CD14-positive monocyte (primary cell): ENCODE measurements at regions not wholly inside any gene's neighbourhood (a gene's known extent, or its start where the extent isn't known, plus 50 kb on each side); places are given as distances from the start of the nearest gene placed in this dataset.

ENCODE experiments used
- DNase-seq, 3 donors: peaks; one replicate each; pipeline ENCODE4 v3.0.0-alpha.2; 2011 to 2022
- H2AFZ ChIP-seq: 2 replicates; pipeline ENCODE4 v1.6.0; 2012; ENCODE audit warnings: mild to moderate bottlenecking, low read depth, low read length, inconsistent platforms; ENCODE audit not compliant: insufficient read depth, poor library complexity, severe bottlenecking
- H3K27ac ChIP-seq, 2 donors: 1 replicate in 1 of 2; 2 replicates in 1 of 2; pipeline ENCODE4 v1.5.1; 2012 to 2013; ENCODE audit warnings: low read length in 2 of 2, control low read depth in 1 of 2, inconsistent platforms in 1 of 2, low read depth in 1 of 2, mild to moderate bottlenecking in 1 of 2
- H3K27me3 ChIP-seq, 2 donors: one replicate each; pipeline versions ENCODE4 v1.6.0 to v1.6.1; 2011 to 2013; ENCODE audit warnings: low read length in 2 of 2; ENCODE audit not compliant: control insufficient read depth in 2 of 2, insufficient read depth in 2 of 2
- H3K36me3 ChIP-seq, 2 donors: replicated peaks in 1 of 2; 1 replicate in 1 of 2; 2 replicates in 1 of 2; pipeline versions ENCODE4 v1.5.1 to v1.6.1; 2012 to 2013; ENCODE audit warnings: low read length in 2 of 2, control low read depth in 1 of 2, inconsistent platforms in 1 of 2, mild to moderate bottlenecking in 1 of 2; ENCODE audit not compliant: insufficient read depth in 2 of 2, control insufficient read depth in 1 of 2
- H3K4me1 ChIP-seq, 2 donors: 1 replicate in 1 of 2; 2 replicates in 1 of 2; pipeline versions ENCODE4 v1.5.1 to v1.6.1; 2012 to 2013; ENCODE audit warnings: low read length in 2 of 2, control low read depth in 1 of 2, inconsistent platforms in 1 of 2, mild to moderate bottlenecking in 1 of 2, moderate library complexity in 1 of 2; ENCODE audit not compliant: insufficient read depth in 2 of 2, control insufficient read depth in 1 of 2
- H3K4me2 ChIP-seq: replicated peaks from 2 replicates; pipeline ENCODE3; 2012; ENCODE audit warnings: low read length, moderate library complexity, mild to moderate bottlenecking; ENCODE audit not compliant: poor library complexity, severe bottlenecking; ENCODE audit errors: extremely low read depth
- H3K4me3 ChIP-seq, 3 experiments: fragments of 200-600 bp in 1 of 3; sonication (generic) in 1 of 3; replicated peaks in 1 of 3; 1 replicate in 2 of 3; 2 replicates in 1 of 3; pipeline ENCODE4 v1.5.1; 2011 to 2013; ENCODE audit warnings: low read length in 3 of 3, mild to moderate bottlenecking in 3 of 3, control low read depth in 2 of 3, low read depth in 2 of 3, inconsistent platforms in 1 of 3, moderate library complexity in 1 of 3
- H3K79me2 ChIP-seq: 2 replicates; pipeline ENCODE4 v1.6.0; 2012; ENCODE audit warnings: mild to moderate bottlenecking, control low read depth, inconsistent platforms, low read length, moderate library complexity; ENCODE audit not compliant: insufficient read depth
- H3K9ac ChIP-seq: 2 replicates; pipeline ENCODE4 v1.6.0; 2017; ENCODE audit warnings: low read length, mild to moderate bottlenecking; ENCODE audit not compliant: insufficient read depth, poor library complexity, severe bottlenecking
- H3K9me3 ChIP-seq, 2 donors: replicated peaks in 1 of 2; 1 replicate in 1 of 2; 2 replicates in 1 of 2; pipeline versions ENCODE4 v1.5.1 to v1.6.1; 2012 to 2013; ENCODE audit warnings: low read length in 2 of 2, control low read depth in 1 of 2; ENCODE audit not compliant: control insufficient read depth in 1 of 2, insufficient read depth in 1 of 2
- H4K20me1 ChIP-seq: 2 replicates; pipeline ENCODE4 v1.6.0; 2012; ENCODE audit warnings: mild to moderate bottlenecking, low read length, control low read depth, moderate library complexity; ENCODE audit not compliant: insufficient read depth
- H3K27ac Mint-ChIP-seq, 7 donors: one replicate each; pipeline ENCODE4 v1.8.0; 2020; ENCODE audit warnings: mild to moderate bottlenecking in 7 of 7, mixed read lengths in 7 of 7, moderate library complexity in 6 of 7, inconsistent platforms in 2 of 7
- H3K27me3 Mint-ChIP-seq, 3 donors: one replicate each; pipeline ENCODE4 v1.8.0; 2021 to 2022; ENCODE audit warnings: low read depth in 3 of 3, mild to moderate bottlenecking in 3 of 3, mixed read lengths in 3 of 3, moderate library complexity in 3 of 3, inconsistent platforms in 1 of 3
- H3K36me3 Mint-ChIP-seq, 2 donors: one replicate each; pipeline ENCODE4 v1.8.0; 2020; ENCODE audit warnings: mixed read lengths in 2 of 2, inconsistent platforms in 1 of 2, mild to moderate bottlenecking in 1 of 2
- H3K4me1 Mint-ChIP-seq: one replicate; pipeline ENCODE4 v1.8.0; 2020; ENCODE audit warnings: mild to moderate bottlenecking, mixed read lengths
- H3K4me3 Mint-ChIP-seq, 2 donors: one replicate each; pipeline ENCODE4 v1.8.0; 2020; ENCODE audit warnings: mild to moderate bottlenecking in 2 of 2, mixed read lengths in 2 of 2, moderate library complexity in 1 of 2
- H3K9me3 Mint-ChIP-seq, 7 donors: one replicate each; pipeline ENCODE4 v1.8.0; 2020 to 2022; ENCODE audit warnings: mixed read lengths in 7 of 7, mild to moderate bottlenecking in 6 of 7, moderate library complexity in 6 of 7, inconsistent platforms in 2 of 7
- WGBS: methylation state at CpG from one replicate; pipeline ENCODE4 v1.1.5; 2013; ENCODE audit warnings: missing lambda C conversion rate; ENCODE audit not compliant: insufficient coverage; 5-methylcytosine and 5-hydroxymethylcytosine counted together
- intact Hi-C, 2 donors: fragments of 100-400 bp; cut with micrococcal nuclease; formaldehyde crosslinking; loops; one replicate each; pipeline versions ENCODE4 v1.15.0 to v1.15.1; 2023
- TF ChIP-seq, protein P1 (sequence below): fragments of 200-600 bp; IDR thresholded peaks from one replicate; pipeline ENCODE4 v1.8.0; 2022; ENCODE audit warnings: antibody characterized with exemption, mild to moderate bottlenecking

DNA sequence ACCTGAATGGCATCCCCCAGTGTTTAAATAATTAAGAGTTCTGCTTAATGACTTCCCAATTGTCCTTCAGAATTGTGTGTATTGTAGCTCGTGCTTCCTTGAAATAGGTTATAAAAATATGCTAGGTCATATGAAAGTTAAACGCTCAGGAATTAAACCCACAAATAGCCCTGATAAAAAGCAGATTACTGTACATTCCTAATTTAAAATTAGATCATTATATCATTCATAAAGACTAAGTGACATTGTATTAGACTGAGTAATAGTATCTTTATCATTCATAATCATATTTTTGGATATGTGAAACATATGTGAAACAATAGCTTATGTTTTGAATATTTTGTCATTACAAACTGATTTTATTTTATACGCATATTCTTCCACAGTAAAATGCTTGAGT, 1706.7 kb downstream of the HACE1 start:
- H3K27ac Mint-ChIP-seq, result no peak overlapping the region
- Histone ChIP-seq H3K79me2 (no peaks in the 10 kb centered on the region), H3K27ac (no peak overlapping the region), H3K9me3 (no peaks in the 10 kb centered on the region), H3K36me3 (no peaks in the 10 kb centered on the region), H2AFZ (no peak overlapping the region), H3K9ac (no peak overlapping the region), H3K4me1 (no peaks in the 10 kb centered on the region), H3K27me3 (no peaks in the 10 kb centered on the region), H4K20me1 (no peaks in the 10 kb centered on the region), H3K4me2 (no peak overlapping the region), H3K4me3 (no peak overlapping the region)
- H3K27me3 Mint-ChIP-seq, result peaks cover 0 to 2% (median 2%) of the 10 kb centered on the region in 3 donors
- DNase-seq, result no peak
- WGBS, result no CpG with 5 or more reads among the region's 3 CpGs
- H3K36me3 Mint-ChIP-seq, result no peaks in the 10 kb centered on the region
- H3K9me3 Mint-ChIP-seq, result no peaks in the 10 kb centered on the region
- TF ChIP-seq, protein P1, sequence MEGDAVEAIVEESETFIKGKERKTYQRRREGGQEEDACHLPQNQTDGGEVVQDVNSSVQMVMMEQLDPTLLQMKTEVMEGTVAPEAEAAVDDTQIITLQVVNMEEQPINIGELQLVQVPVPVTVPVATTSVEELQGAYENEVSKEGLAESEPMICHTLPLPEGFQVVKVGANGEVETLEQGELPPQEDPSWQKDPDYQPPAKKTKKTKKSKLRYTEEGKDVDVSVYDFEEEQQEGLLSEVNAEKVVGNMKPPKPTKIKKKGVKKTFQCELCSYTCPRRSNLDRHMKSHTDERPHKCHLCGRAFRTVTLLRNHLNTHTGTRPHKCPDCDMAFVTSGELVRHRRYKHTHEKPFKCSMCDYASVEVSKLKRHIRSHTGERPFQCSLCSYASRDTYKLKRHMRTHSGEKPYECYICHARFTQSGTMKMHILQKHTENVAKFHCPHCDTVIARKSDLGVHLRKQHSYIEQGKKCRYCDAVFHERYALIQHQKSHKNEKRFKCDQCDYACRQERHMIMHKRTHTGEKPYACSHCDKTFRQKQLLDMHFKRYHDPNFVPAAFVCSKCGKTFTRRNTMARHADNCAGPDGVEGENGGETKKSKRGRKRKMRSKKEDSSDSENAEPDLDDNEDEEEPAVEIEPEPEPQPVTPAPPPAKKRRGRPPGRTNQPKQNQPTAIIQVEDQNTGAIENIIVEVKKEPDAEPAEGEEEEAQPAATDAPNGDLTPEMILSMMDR, result no peak
- H3K4me3 Mint-ChIP-seq, result no peak overlapping the region
- H3K4me1 Mint-ChIP-seq, result no peaks in the 10 kb centered on the region
- intact Hi-C loops, result no loop called here

DNA sequence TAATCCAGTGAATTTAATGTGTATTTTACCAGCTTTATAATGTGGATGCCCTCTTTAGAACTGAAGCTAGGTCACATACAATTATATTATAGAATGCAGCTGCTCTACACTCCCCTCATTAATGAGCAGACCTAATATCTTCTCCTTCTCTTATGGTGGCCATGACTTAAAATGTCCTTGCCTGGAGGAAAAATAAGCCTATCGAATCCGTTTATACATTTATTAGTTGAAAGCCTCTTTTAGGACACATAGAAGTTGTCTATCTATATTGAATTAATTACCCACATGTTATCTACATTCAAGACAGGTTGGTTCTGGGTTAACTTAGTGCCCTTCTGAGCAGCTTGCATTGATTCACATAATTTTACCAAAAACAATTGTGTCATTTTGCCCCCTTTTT, 1716.8 kb downstream of the HACE1 start:
- Mint-ChIP-seq H3K4me1 (no peaks in the 10 kb centered on the region), H3K27me3 (peaks cover 0 to 2% (median 0%) of the 10 kb centered on the region in 3 donors), H3K9me3 (peaks cover 0 to 3% (median 0%) of the 10 kb centered on the region in 7 donors), H3K27ac (no peak overlapping the region), H3K36me3 (no peaks in the 10 kb centered on the region), H3K4me3 (no peak overlapping the region)
- no peaks in the 10 kb centered on the region for H3K9me3 ChIP-seq
- no peaks in the 10 kb centered on the region for H3K27me3 ChIP-seq
- no peak overlapping the region for H2AFZ ChIP-seq
- no peak overlapping the region for H3K9ac ChIP-seq
- no CpG with 5 or more reads among the region's 2 CpGs for WGBS
- no peak overlapping the region for H3K4me3 ChIP-seq
- no peaks in the 10 kb centered on the region for H4K20me1 ChIP-seq
- TF ChIP-seq, protein P1, result no peak
- no peak overlapping the region for H3K27ac ChIP-seq
- no peaks in the 10 kb centered on the region for H3K4me1 ChIP-seq
- no peak for DNase-seq
- no peaks in the 10 kb centered on the region for H3K36me3 ChIP-seq
- H3K4me2 ChIP-seq, result no peak overlapping the region
- intact Hi-C loops, result no loop called here
- H3K79me2 ChIP-seq, result no peaks in the 10 kb centered on the region
